ENCODE measurements at regions not wholly inside any gene's neighbourhood (a gene's known extent, or its start where the extent isn't known, plus 50 kb on each side); places are given as distances from the start of the nearest gene placed in this dataset.

GRCh38 chr15:96878129-96878528, 547.6 kb downstream of the NR2F2 start:
- no peak overlapping the region for H3K4me3 ChIP-seq (ENCODE audit: control insufficient read depth, low read depth, low read length)
- no peak for TF ChIP-seq CTCF (IDR thresholded peaks at IDR 0.05; ENCODE audit: control insufficient read depth, insufficient read depth, low read depth, low read length, missing control alignments)
- DNase-seq (ENCODE audit: low read depth): no peak

GRCh38 chr15:96882121-96882772, 551.7 kb downstream of the NR2F2 start:
- no peak overlapping the region for H3K4me3 ChIP-seq (ENCODE audit: control insufficient read depth, low read depth, low read length)
- no peak for TF ChIP-seq CTCF (IDR thresholded peaks at IDR 0.05; ENCODE audit: control insufficient read depth, insufficient read depth, low read depth, low read length, missing control alignments)
- DNase-seq (ENCODE audit: low read depth): no peak

- DNase-seq (ENCODE audit: low read depth): no peak
- TF ChIP-seq CTCF (IDR thresholded peaks at IDR 0.05; ENCODE audit: control insufficient read depth, insufficient read depth, low read depth, low read length, missing control alignments): no peak
- H3K4me3 ChIP-seq (ENCODE audit: control insufficient read depth, low read depth, low read length): no peak overlapping the region
Observed at GRCh38 chr15:96887730-96888129, 557.2 kb downstream of the NR2F2 start.

GRCh38 chr15:96888764-96889163, 558.3 kb downstream of the NR2F2 start:
- H3K4me3 ChIP-seq (ENCODE audit: control insufficient read depth, low read depth, low read length): no peak overlapping the region
- no peak for DNase-seq (ENCODE audit: low read depth)
- TF ChIP-seq CTCF (IDR thresholded peaks at IDR 0.05; ENCODE audit: control insufficient read depth, insufficient read depth, low read depth, low read length, missing control alignments): no peak

GRCh38 chr15:96889734-96890480, 559.4 kb downstream of the NR2F2 start:
- H3K4me3 ChIP-seq (ENCODE audit: control insufficient read depth, low read depth, low read length): no peak overlapping the region
- no peak for DNase-seq (ENCODE audit: low read depth)
- no peak for TF ChIP-seq CTCF (IDR thresholded peaks at IDR 0.05; ENCODE audit: control insufficient read depth, insufficient read depth, low read depth, low read length, missing control alignments)

- H3K4me3 ChIP-seq (ENCODE audit: control insufficient read depth, low read depth, low read length): no peak overlapping the region
- TF ChIP-seq CTCF (IDR thresholded peaks at IDR 0.05; ENCODE audit: control insufficient read depth, insufficient read depth, low read depth, low read length, missing control alignments): no peak
- DNase-seq (ENCODE audit: low read depth): no peak
Observed at GRCh38 chr15:96891046-96891445, 560.5 kb downstream of the NR2F2 start.

All from AG09309 (cell line).